B cell (primary cell): ENCODE measurements at regions not wholly inside any gene's neighbourhood (a gene's known extent, or its start where the extent isn't known, plus 50 kb on each side); places are given as distances from the start of the nearest gene placed in this dataset.

ENCODE experiments used
- ATAC-seq: fragments of 200-7000 bp; cut with Tn5 transposase; one replicate; pipeline ENCODE4 v1.10.0; 2021; ENCODE audit warnings: low read depth, mild to moderate bottlenecking, moderate number of reproducible peaks, moderate library complexity
- CTCF ChIA-PET: fragments of 350-600 bp; sonication (Branson Sonifier 250); formaldehyde crosslinking; loops from one replicate; lab custom pipeline; 2021; ENCODE audit warnings: antibody characterized with exemption, inconsistent platforms; lab: Charles Lee
- POLR2A ChIA-PET: fragments of 350-600 bp; sonication (Branson Sonifier 250); formaldehyde crosslinking; loops from one replicate; lab custom pipeline; 2021; ENCODE audit warnings: antibody characterized with exemption; lab: Charles Lee
- DNase-seq: peaks from one replicate; pipeline ENCODE4 v3.0.0; 2013
- H2AFZ ChIP-seq: 2 replicates; pipeline ENCODE4 v1.6.1; 2012; ENCODE audit warnings: mild to moderate bottlenecking, low read depth, low read length; ENCODE audit not compliant: insufficient read depth, poor library complexity, severe bottlenecking
- H3K27ac ChIP-seq, 2 donors: 1 replicate in 1 of 2; 2 replicates in 1 of 2; pipeline ENCODE4 v1.5.1; 2012 to 2013; ENCODE audit warnings: low read length in 2 of 2, mild to moderate bottlenecking in 2 of 2, moderate library complexity in 1 of 2
- H3K27me3 ChIP-seq, 4 experiments: fragments of 200-600 bp in 1 of 4; sonication (generic) in 1 of 4; replicated peaks in 1 of 4; 1 replicate in 2 of 4; 2 replicates in 2 of 4; pipeline versions ENCODE4 v1.6.1 to v1.7.0; 2013 to 2016; ENCODE audit warnings: low read length in 3 of 4, mild to moderate bottlenecking in 2 of 4, mixed read lengths in 1 of 4, moderate library complexity in 1 of 4; ENCODE audit not compliant: insufficient read depth in 4 of 4, control insufficient read depth in 3 of 4; ENCODE audit errors: control extremely low read depth in 1 of 4
- H3K36me3 ChIP-seq, 2 experiments: replicated peaks in 1 of 2; 1 replicate in 1 of 2; 2 replicates in 1 of 2; pipeline versions ENCODE4 v1.6.1 to v1.7.1; 2013; ENCODE audit warnings: low read length in 1 of 2; ENCODE audit not compliant: insufficient read depth in 2 of 2, control insufficient read depth in 1 of 2; ENCODE audit errors: control extremely low read depth in 1 of 2, extremely low read depth in 1 of 2
- H3K4me1 ChIP-seq, 2 donors: fragments of 200-600 bp in 1 of 2; sonication (generic) in 1 of 2; 1 replicate in 1 of 2; 2 replicates in 1 of 2; pipeline versions ENCODE4 v1.5.1 to v1.6.1; 2013 to 2017; ENCODE audit warnings: low read length in 2 of 2; ENCODE audit not compliant: control insufficient read depth in 2 of 2, insufficient read depth in 2 of 2
- H3K4me2 ChIP-seq: replicated peaks from 2 replicates; pipeline ENCODE3; 2012; ENCODE audit warnings: mild to moderate bottlenecking, low read depth, low read length; ENCODE audit not compliant: poor library complexity, severe bottlenecking
- H3K4me3 ChIP-seq, 5 experiments: fragments of 200-600 bp in 1 of 5; sonication (generic) in 1 of 5; 1 replicate in 3 of 5; 2 replicates in 2 of 5; pipeline versions ENCODE4 v1.5.1 to v1.7.0; 2011 to 2016; ENCODE audit warnings: low read length in 4 of 5, mild to moderate bottlenecking in 4 of 5, low read depth in 2 of 5, control low read depth in 1 of 5, moderate library complexity in 1 of 5; ENCODE audit not compliant: insufficient read depth in 1 of 5; ENCODE audit errors: control extremely low read depth in 1 of 5, extremely low read depth in 1 of 5
- H3K79me2 ChIP-seq: fragments of 200-600 bp; sonication (generic); one replicate; pipeline ENCODE4 v1.6.0; 2016; ENCODE audit warnings: low read length; ENCODE audit not compliant: control insufficient read depth, insufficient read depth
- H3K9ac ChIP-seq: fragments of 200-600 bp; sonication (generic); 2 replicates; pipeline ENCODE4 v1.6.1; 2017; ENCODE audit warnings: mild to moderate bottlenecking, low read length, moderate library complexity
- H3K9me3 ChIP-seq, 3 donors: one replicate each; pipeline versions ENCODE4 v1.6.1 to v1.7.1; 2013; ENCODE audit warnings: low read length in 2 of 3; ENCODE audit not compliant: control insufficient read depth in 2 of 3, insufficient read depth in 1 of 3; ENCODE audit errors: control extremely low read depth in 1 of 3
- H4K20me1 ChIP-seq: 2 replicates; pipeline ENCODE4 v1.6.0; 2012; ENCODE audit warnings: mild to moderate bottlenecking, low read length; ENCODE audit not compliant: insufficient read depth, control insufficient read depth, poor library complexity, severe bottlenecking
- H3K27ac Mint-ChIP-seq: one replicate; pipeline ENCODE4 v1.8.0; 2021; ENCODE audit warnings: mixed read lengths
- H3K27me3 Mint-ChIP-seq: one replicate; pipeline ENCODE4 v1.8.0; 2021; ENCODE audit warnings: mixed read lengths
- H3K4me1 Mint-ChIP-seq: one replicate; pipeline ENCODE4 v1.8.0; 2021; ENCODE audit warnings: mixed read lengths
- H3K4me3 Mint-ChIP-seq: one replicate; pipeline ENCODE4 v1.8.0; 2021; ENCODE audit warnings: mixed read lengths
- H3K9me3 Mint-ChIP-seq: one replicate; pipeline ENCODE4 v1.8.0; 2022; ENCODE audit warnings: mixed read lengths; ENCODE audit not compliant: insufficient read depth
- CTCF ChIP-seq: fragments of 200-600 bp; IDR thresholded peaks from one replicate; pipeline ENCODE4 v1.8.0; 2022; ENCODE audit warnings: antibody characterized with exemption, mild to moderate bottlenecking
- EZH2 ChIP-seq: IDR thresholded peaks from 2 replicates; pipeline ENCODE4 v1.6.1; 2012; ENCODE audit warnings: borderline replicate concordance, low read depth, mild to moderate bottlenecking, moderate library complexity, low read length; ENCODE audit not compliant: insufficient read depth, poor library complexity, severe bottlenecking
- WGBS: methylation state at CpG from one replicate; pipeline ENCODE4 v1.1.5; 2013; ENCODE audit warnings: missing lambda C conversion rate; ENCODE audit not compliant: insufficient coverage; 5-methylcytosine and 5-hydroxymethylcytosine counted together
- intact Hi-C: fragments of 100-400 bp; cut with micrococcal nuclease; formaldehyde crosslinking; loops from one replicate; pipeline ENCODE4 v1.10.0; 2022

GRCh38 chr6:163709255-163709654 is 294.7 kb downstream of the QKI start:
- H3K36me3 ChIP-seq, result no peaks in the 10 kb centered on the region
- Mint-ChIP-seq H3K4me3 (no peak overlapping the region), H3K27ac (peak overlapping the region; percentile 5), H3K4me1 (peaks cover 89% of the 10 kb centered on the region), H3K27me3 (no peaks in the 10 kb centered on the region), H3K9me3 (no peaks in the 10 kb centered on the region)
- CTCF ChIA-PET, result interaction anchor here (1.1 kb wide), 1 partner anchor 290 kb away, joined by 3 read pairs; no protein-coding TSS in a partner anchor
- no peak overlapping the region for H3K9ac ChIP-seq
- no peaks in the 10 kb centered on the region for H4K20me1 ChIP-seq
- H3K27ac ChIP-seq, result no peak overlapping the region
- H2AFZ ChIP-seq, result no peak overlapping the region
- H3K27me3 ChIP-seq, result no peaks in the 10 kb centered on the region
- DNase-seq (no peak), ATAC-seq (no peak)
- H3K79me2 ChIP-seq, result no peaks in the 10 kb centered on the region
- intact Hi-C loops, result no loop called here
- H3K4me3 ChIP-seq, result no peak overlapping the region
- H3K4me2 ChIP-seq, result no peak overlapping the region
- H3K9me3 ChIP-seq, result no peaks in the 10 kb centered on the region
- WGBS, result 0% methylated on average over 1 of the region's 6 CpGs
- H3K4me1 ChIP-seq, result peaks cover 91 to 96% of the 10 kb centered on the region in 2 donors
- POLR2A ChIA-PET, result no interaction called here
- TF ChIP-seq CTCF (no peak), EZH2 (no peak)

GRCh38 chr6:163708466-163708865 is 293.9 kb downstream of the QKI start:
- H3K27me3 ChIP-seq, result no peaks in the 10 kb centered on the region
- H3K4me2 ChIP-seq, result peak overlapping the region; percentile 58
- no peaks in the 10 kb centered on the region for H4K20me1 ChIP-seq
- H3K27me3 Mint-ChIP-seq, result no peaks in the 10 kb centered on the region
- H3K4me3 Mint-ChIP-seq, result peak overlapping the region; percentile 44
- H3K27ac ChIP-seq, result no peak overlapping the region
- DNase-seq (no peak), ATAC-seq (no peak)
- CTCF ChIA-PET, result interaction anchor here (0.7 to 3.6 kb wide), 10 partner anchors 13 to 309 kb away, joined by 3 to 14 read pairs (median 3); no protein-coding TSS in a partner anchor
- POLR2A ChIA-PET, result interaction anchor here (0.7 kb wide), 1 partner anchor 239 kb away, joined by 3 read pairs; no protein-coding TSS in a partner anchor
- H3K9me3 Mint-ChIP-seq, result no peaks in the 10 kb centered on the region
- 96% methylated on average over 5 of the region's 7 CpGs for WGBS
- H2AFZ ChIP-seq, result no peak overlapping the region
- peaks cover 94 to 97% of the 10 kb centered on the region in 2 donors for H3K4me1 ChIP-seq
- peaks cover 97% of the 10 kb centered on the region for H3K4me1 Mint-ChIP-seq
- H3K4me3 ChIP-seq, result no peak overlapping the region
- intact Hi-C loops, result loop anchor here (1.0 kb wide), 1 partner anchor 40 kb away; no protein-coding TSS in a partner anchor
- H3K9me3 ChIP-seq, result no peaks in the 10 kb centered on the region
- no peak for TF ChIP-seq EZH2
- no peak for TF ChIP-seq CTCF
- no peak overlapping the region for H3K9ac ChIP-seq
- no peaks in the 10 kb centered on the region for H3K36me3 ChIP-seq
- no peaks in the 10 kb centered on the region for H3K79me2 ChIP-seq
- H3K27ac Mint-ChIP-seq, result peak overlapping the region; percentile 73
